Ishikawa (cell line): ENCODE measurements at regions not wholly inside any gene's neighbourhood (a gene's known extent, or its start where the extent isn't known, plus 50 kb on each side); places are given as distances from the start of the nearest gene placed in this dataset.

Experiments
- CREB1 ChIP-seq: IDR thresholded peaks from 2 replicates; pipeline ENCODE4 v1.6.1; 2012; ENCODE audit warnings: low read depth
- EP300 ChIP-seq: IDR thresholded peaks from 2 replicates; pipeline ENCODE4 v1.6.1; 2012; ENCODE audit warnings: borderline replicate concordance
- FOXM1 ChIP-seq: IDR thresholded peaks from 2 replicates; pipeline ENCODE4 v1.6.1; 2012; ENCODE audit warnings: low read depth, borderline replicate concordance
- RAD21 ChIP-seq: IDR thresholded peaks from 2 replicates; pipeline ENCODE4 v1.6.1; 2012; ENCODE audit warnings: low read depth
- REST ChIP-seq: IDR thresholded peaks from 2 replicates; pipeline ENCODE4 v1.6.1; 2012; ENCODE audit warnings: low read depth, mild to moderate bottlenecking
- TAF1 ChIP-seq: IDR thresholded peaks from 2 replicates; pipeline ENCODE4 v1.6.1; 2012; ENCODE audit warnings: low read depth, mild to moderate bottlenecking
- TEAD4 ChIP-seq: IDR thresholded peaks from 2 replicates; pipeline ENCODE4 v1.6.1; 2012
- USF1 ChIP-seq: IDR thresholded peaks from 2 replicates; pipeline ENCODE4 v1.6.1; 2012
- YY1 ChIP-seq: IDR thresholded peaks from 2 replicates; pipeline ENCODE4 v1.6.1; 2012; ENCODE audit warnings: low read depth
- ZBTB7A ChIP-seq: IDR thresholded peaks from 2 replicates; pipeline ENCODE4 v1.6.1; 2012; ENCODE audit warnings: low read depth
- TF ChIP-seq, protein P1 (sequence below): IDR thresholded peaks from 2 replicates; pipeline ENCODE4 v1.6.1; 2012

- TF ChIP-seq, protein P1, sequence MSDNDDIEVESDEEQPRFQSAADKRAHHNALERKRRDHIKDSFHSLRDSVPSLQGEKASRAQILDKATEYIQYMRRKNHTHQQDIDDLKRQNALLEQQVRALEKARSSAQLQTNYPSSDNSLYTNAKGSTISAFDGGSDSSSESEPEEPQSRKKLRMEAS: no peak
- TF ChIP-seq RAD21 (no peak), REST (no peak), USF1 (no peak), CREB1 (no peak), TAF1 (no peak), FOXM1 (no peak), YY1 (no peak), EP300 (no peak), ZBTB7A (no peak), TEAD4 (no peak)
These were observed 249.7 kb upstream of the HS3ST5 start for GRCh38 chr6:114592506-114592905.
